HCT116 (cell line): ENCODE measurements at regions not wholly inside any gene's neighbourhood (a gene's known extent, or its start where the extent isn't known, plus 50 kb on each side); places are given as distances from the start of the nearest gene placed in this dataset.

Experiments used
- CEBPB ChIP-seq: IDR thresholded peaks from 2 replicates; pipeline ENCODE4 v1.6.1; 2012; ENCODE audit warnings: low read depth
- EGR1 ChIP-seq: IDR thresholded peaks from 2 replicates; pipeline ENCODE4 v1.6.1; 2012; ENCODE audit warnings: low read depth
- EZH2 ChIP-seq: fragments of 200-600 bp; sonication (generic); IDR thresholded peaks from 2 replicates; pipeline ENCODE4 v1.6.1; 2017; ENCODE audit warnings: antibody characterized with exemption, mixed run types
- EZH2phosphoT487 ChIP-seq: fragments of 200-600 bp; IDR thresholded peaks from 2 replicates; pipeline ENCODE4 v1.6.1; 2018; ENCODE audit warnings: antibody characterized with exemption, borderline replicate concordance
- POLR2A ChIP-seq: IDR thresholded peaks from 2 replicates; pipeline ENCODE4 v1.7.0; 2011; ENCODE audit warnings: borderline replicate concordance; ENCODE audit not compliant: insufficient read depth, insufficient read length; ENCODE audit errors: extremely low read depth
- POLR2AphosphoS5 ChIP-seq: IDR thresholded peaks from 2 replicates; pipeline ENCODE4 v1.6.1; 2011; ENCODE audit warnings: mild to moderate bottlenecking, low read depth, low read length, moderate library complexity
- SP1 ChIP-seq: IDR thresholded peaks from 2 replicates; pipeline ENCODE4 v1.6.1; 2012; ENCODE audit warnings: low read depth
- TF ChIP-seq, protein P1 (sequence below): IDR thresholded peaks from 2 replicates; pipeline ENCODE4 v1.6.1; 2012
- TF ChIP-seq, protein P2 (sequence below), 3 experiments: fragments of 200-600 bp in 1 of 3; sonication (generic) in 1 of 3; IDR thresholded peaks in 2 of 3; conservative IDR thresholded peaks in 1 of 3; 2 replicates each; pipeline ENCODE4 v1.5.1; 2012 to 2017; ENCODE audit warnings: low read depth in 2 of 3, low read length in 2 of 3, antibody characterized with exemption in 1 of 3, borderline replicate concordance in 1 of 3, control low read depth in 1 of 3, mild to moderate bottlenecking in 1 of 3, mixed read lengths in 1 of 3, mixed run types in 1 of 3, moderate library complexity in 1 of 3; ENCODE audit not compliant: insufficient read depth in 1 of 3
- TF ChIP-seq, protein P3 (sequence below): IDR thresholded peaks from 2 replicates; pipeline ENCODE4 v1.6.1; 2012; ENCODE audit warnings: low read depth
- TF ChIP-seq, protein P4 (sequence below): IDR thresholded peaks from 2 replicates; pipeline ENCODE4 v1.6.1; 2011; ENCODE audit warnings: mild to moderate bottlenecking, low read length, moderate library complexity; ENCODE audit not compliant: insufficient replicate concordance; ENCODE audit errors: extremely low read depth

DNA sequence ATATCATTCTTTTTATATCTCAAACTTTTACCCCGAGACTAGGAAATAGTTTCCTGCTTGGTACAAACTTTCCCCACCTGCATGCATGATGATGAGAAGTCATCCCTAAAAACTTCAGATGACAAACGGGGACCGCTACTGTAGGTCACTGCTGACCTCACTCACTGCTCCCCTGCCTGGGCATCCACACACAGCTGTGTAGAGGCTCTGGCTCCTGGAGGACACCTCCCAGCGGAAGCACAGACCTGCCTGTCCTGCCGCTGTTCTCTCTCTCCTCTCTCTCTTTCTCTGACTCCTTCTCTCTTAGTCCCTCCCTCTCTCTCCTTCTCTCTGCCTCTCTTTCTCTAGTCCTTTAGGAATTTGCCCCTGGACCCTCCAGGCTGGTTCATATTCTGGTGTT is 202.9 kb upstream of the PITRM1 start:
- TF ChIP-seq POLR2A (no peak), CEBPB (no peak), EZH2phosphoT487 (no peak), EGR1 (no peak), EZH2 (no peak), POLR2AphosphoS5 (no peak), SP1 (no peak)
- TF ChIP-seq, protein P1, sequence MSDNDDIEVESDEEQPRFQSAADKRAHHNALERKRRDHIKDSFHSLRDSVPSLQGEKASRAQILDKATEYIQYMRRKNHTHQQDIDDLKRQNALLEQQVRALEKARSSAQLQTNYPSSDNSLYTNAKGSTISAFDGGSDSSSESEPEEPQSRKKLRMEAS: no peak
- TF ChIP-seq, protein P2, sequence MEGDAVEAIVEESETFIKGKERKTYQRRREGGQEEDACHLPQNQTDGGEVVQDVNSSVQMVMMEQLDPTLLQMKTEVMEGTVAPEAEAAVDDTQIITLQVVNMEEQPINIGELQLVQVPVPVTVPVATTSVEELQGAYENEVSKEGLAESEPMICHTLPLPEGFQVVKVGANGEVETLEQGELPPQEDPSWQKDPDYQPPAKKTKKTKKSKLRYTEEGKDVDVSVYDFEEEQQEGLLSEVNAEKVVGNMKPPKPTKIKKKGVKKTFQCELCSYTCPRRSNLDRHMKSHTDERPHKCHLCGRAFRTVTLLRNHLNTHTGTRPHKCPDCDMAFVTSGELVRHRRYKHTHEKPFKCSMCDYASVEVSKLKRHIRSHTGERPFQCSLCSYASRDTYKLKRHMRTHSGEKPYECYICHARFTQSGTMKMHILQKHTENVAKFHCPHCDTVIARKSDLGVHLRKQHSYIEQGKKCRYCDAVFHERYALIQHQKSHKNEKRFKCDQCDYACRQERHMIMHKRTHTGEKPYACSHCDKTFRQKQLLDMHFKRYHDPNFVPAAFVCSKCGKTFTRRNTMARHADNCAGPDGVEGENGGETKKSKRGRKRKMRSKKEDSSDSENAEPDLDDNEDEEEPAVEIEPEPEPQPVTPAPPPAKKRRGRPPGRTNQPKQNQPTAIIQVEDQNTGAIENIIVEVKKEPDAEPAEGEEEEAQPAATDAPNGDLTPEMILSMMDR (IDR thresholded peaks at IDR 0.05 in 2 of 3, conservative IDR thresholded peaks at IDR 0.05 in 1 of 3; ENCODE audit: borderline replicate concordance in 1 of 3, insufficient read depth in 1 of 3, low read depth in 2 of 3, low read length in 2 of 3): no peak
- TF ChIP-seq, protein P3, sequence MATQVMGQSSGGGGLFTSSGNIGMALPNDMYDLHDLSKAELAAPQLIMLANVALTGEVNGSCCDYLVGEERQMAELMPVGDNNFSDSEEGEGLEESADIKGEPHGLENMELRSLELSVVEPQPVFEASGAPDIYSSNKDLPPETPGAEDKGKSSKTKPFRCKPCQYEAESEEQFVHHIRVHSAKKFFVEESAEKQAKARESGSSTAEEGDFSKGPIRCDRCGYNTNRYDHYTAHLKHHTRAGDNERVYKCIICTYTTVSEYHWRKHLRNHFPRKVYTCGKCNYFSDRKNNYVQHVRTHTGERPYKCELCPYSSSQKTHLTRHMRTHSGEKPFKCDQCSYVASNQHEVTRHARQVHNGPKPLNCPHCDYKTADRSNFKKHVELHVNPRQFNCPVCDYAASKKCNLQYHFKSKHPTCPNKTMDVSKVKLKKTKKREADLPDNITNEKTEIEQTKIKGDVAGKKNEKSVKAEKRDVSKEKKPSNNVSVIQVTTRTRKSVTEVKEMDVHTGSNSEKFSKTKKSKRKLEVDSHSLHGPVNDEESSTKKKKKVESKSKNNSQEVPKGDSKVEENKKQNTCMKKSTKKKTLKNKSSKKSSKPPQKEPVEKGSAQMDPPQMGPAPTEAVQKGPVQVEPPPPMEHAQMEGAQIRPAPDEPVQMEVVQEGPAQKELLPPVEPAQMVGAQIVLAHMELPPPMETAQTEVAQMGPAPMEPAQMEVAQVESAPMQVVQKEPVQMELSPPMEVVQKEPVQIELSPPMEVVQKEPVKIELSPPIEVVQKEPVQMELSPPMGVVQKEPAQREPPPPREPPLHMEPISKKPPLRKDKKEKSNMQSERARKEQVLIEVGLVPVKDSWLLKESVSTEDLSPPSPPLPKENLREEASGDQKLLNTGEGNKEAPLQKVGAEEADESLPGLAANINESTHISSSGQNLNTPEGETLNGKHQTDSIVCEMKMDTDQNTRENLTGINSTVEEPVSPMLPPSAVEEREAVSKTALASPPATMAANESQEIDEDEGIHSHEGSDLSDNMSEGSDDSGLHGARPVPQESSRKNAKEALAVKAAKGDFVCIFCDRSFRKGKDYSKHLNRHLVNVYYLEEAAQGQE: no peak
- TF ChIP-seq, protein P4, sequence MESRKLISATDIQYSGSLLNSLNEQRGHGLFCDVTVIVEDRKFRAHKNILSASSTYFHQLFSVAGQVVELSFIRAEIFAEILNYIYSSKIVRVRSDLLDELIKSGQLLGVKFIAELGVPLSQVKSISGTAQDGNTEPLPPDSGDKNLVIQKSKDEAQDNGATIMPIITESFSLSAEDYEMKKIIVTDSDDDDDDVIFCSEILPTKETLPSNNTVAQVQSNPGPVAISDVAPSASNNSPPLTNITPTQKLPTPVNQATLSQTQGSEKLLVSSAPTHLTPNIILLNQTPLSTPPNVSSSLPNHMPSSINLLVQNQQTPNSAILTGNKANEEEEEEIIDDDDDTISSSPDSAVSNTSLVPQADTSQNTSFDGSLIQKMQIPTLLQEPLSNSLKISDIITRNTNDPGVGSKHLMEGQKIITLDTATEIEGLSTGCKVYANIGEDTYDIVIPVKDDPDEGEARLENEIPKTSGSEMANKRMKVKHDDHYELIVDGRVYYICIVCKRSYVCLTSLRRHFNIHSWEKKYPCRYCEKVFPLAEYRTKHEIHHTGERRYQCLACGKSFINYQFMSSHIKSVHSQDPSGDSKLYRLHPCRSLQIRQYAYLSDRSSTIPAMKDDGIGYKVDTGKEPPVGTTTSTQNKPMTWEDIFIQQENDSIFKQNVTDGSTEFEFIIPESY: no peak
